ENCODE measurements at regions not wholly inside any gene's neighbourhood (a gene's known extent, or its start where the extent isn't known, plus 50 kb on each side); places are given as distances from the start of the nearest gene placed in this dataset.
A peak's percentile ranks its signal among the peaks of the same experiment; 100 is the strongest.

DNA sequence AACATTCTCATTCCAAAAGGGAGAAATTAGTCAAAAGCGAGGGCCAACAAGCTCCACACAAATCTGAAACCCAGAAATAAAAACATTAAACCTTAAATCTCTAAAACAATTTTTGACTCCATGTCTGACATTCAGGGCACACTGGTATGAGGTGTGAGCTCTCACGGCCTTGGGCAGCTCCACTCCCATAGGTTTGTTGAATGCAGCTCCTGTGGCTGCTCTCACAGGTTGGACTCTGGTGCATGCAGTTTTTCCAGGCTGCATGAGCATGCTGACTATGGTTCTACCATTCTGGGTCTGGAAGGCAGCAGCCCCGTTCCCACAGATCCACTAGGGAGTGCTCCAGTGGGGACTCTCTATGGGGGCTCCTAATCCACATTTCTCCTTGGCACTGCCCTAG, 887.1 kb upstream of the GHITM start:
- DNase-seq (ENCODE audit: low read depth): no peak

DNA sequence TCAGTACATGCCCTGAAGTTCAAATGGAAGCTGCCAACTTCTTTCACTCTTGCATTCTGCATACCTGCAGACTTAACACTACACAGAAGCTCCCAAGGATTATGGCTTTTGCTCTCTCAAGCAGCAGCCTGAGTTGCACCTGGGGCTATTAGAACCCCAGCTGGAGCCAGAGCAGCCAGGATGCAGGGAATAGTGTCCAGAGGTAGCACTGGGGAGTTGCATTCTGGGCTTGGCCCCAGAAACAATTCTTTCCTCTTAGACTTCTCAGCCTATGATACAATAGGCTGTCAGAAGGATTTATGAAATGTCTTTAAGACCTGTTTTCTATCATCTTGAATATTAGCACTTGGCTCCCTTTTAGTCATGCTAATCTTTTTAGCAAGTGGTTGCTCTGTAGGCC, 886.7 kb upstream of the GHITM start:
- no peak for DNase-seq (ENCODE audit: low read depth)

DNA sequence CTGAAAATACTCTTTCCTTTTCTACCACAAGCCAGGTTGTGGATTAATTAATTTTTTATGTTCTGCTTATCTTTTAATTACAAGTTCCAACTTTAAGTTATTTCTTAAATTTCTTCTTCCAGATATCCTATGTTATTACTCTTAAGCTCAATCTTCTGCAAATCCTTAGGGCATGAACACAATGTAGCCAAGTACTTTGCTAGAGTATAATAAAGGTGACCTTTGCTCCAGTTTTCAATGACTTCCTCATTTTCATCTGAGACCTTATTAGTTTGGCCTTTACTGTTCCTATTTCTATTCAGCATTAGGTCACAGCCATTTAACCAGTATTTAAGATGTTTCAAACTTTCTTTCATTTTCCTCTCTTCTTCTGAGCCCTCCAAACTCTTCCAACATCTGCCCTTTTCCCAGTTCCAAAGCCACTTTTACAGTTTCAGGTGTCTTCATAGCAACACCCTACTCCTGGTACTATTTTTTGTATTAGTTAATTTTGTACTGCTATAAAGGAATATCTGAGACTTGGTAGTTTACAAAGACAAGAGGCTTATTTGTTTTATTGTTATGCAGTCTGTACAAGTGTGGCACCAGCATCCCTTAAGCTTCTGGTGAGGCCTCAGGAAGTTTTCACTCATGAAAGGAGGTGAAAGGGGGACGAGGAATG, 886.2 kb upstream of the GHITM start:
- DNase-seq (ENCODE audit: low read depth): no peak

DNA sequence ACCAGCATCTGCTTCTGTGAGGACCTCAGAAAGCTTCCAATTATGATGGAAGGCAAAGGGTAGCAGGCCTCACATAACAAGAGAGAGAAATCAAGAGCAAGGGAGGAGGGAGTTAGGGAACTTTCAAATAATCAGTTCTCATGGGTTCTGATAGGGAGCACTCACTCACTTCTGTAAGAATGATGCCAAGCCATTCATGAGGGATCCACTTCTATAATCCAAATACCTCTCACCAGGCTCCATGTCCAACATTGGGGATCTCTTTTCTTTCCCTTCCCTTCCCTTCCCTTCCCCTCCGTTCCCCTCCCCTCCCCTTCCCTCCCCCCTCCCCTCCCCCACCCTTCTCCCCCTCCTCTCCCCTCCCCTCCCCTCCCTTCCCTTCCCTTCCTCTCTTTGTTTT, 884.6 kb upstream of the GHITM start:
- DNase-seq (ENCODE audit: low read depth): no peak

DNA sequence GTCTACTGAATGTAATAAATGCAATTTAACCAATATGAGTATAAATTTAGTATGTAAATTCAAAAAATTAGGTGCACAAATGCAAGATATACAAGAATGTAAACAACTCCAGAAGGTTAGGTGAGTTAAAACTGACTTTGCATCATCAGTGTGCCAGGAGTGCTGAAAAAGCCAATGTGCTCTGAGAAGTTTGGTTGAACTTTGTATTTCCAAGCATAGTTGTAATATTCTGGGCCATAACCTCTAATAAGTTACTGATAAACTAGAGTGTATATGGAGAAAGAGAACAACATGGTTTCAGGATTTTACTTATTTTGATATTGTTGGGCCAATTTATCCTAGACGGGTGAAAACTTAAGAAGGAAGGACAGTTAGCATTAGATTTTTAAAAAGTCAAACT, 876.9 kb upstream of the GHITM start:
- DNase-seq (ENCODE audit: low read depth): no peak

DNA sequence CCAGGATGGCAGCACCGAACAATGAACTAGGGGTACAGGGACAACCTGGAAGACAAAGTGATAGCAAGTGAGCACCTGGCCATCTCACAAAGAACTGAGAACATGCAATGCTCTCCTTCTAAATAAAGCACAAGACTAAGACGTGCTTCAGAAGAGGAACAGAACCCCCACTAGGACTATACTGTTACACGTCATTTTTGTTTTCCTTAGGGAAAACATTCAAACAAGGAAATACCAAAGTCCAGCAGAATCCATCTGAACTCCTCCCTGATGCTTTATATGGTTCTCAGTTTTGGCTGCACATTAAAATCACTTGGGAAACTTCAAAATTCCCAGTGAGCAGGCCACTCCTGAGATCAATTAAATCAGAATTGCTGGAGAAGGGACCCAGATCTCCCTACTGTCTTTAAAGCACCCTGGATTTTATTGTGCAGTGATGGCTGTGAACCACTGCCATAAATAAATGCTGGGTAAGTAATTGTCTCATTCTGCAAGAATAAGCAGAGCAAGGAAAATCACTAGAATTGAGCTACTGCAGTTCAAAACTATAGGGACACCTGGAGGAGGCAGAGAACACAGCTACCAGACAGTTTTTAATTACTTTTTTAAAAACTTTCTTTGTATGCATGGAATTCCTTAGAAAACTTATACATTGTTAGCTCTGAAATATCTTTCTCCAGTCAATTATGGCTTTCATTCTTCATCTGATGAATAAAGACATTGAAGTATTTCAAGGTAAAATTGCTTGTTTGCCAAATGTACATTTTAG, 866.5 kb upstream of the GHITM start:
- no peak for DNase-seq (ENCODE audit: low read depth)

DNA sequence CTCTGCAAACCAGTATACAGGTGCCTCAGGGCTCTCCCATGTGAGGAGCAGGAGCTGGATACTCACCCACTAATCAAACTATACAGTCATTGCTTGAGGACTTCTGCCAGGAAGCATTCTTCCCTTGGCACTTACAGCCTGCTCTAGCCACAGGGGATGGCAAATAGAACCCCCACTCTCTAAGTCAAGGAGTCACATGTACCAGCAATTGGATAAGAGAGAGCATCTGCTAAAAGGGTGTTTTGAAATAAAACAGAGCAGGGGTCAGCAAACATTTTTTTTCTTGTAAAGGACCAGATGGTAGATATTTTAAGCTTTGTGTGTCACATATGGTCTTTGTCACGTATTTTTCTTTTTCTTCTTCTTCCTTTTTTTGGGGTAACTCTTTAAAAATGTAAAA, 865.2 kb upstream of the GHITM start:
- DNase-seq (ENCODE audit: low read depth): peak; percentile 2

DNA sequence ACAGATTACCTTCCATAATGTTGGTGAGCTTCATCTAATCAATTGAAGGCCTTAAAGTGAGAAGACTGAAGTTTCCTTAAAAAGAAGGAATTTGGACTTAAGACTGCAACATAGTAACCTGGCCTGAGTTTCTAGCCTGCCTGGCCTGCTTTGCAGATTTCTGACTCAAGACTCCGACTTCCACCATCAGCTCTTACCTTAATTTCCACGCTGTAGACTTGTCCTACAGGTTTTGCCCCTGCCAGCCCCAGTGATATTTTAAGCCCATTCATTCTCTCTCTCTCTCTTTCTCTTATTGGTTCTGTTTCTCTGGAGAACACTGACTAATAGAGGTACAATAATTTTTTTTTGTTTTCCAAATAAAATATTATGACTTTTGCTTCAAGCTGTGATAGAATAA, 862.3 kb upstream of the GHITM start:
- DNase-seq (ENCODE audit: low read depth): no peak

DNA sequence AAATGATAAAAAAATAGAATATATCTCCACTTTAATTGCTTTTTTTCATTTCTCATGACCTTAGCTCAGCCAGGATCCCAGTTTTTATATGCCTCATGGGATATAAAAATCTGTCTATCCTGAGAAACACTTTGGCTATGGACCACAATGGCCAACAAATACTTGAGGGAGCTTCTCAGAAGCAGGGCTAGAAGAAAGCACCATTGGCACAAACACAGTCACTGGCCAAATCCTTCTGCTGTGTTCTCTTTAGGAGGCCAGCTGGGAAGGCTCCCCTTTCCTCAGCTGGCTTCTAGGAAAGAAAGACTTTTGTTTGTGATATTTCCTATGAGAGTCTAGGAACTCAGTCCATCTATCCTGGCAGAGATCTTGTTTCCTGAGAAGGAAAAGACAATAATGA, 856.2 kb upstream of the GHITM start:
- no peak for DNase-seq (ENCODE audit: low read depth)

DNA sequence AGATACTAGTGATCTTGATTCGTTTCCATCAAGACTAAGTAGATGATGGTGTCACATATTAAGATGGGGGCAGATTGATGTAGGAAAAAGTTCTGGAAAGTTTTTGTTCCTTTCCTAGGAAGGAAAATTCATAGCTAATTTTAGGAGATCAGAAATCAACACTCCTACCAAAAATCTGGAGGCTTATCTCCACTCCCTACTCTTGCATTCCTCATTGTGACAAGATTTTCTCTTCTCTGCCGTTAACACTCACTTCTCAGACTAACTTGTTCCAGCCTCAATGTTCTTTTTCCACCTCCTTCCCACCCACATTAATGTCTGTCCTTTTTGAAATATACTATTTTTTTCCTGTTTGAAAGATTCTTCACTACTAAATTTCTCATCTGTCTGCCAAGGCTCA, 851.9 kb upstream of the GHITM start:
- no peak for DNase-seq (ENCODE audit: low read depth)

DNA sequence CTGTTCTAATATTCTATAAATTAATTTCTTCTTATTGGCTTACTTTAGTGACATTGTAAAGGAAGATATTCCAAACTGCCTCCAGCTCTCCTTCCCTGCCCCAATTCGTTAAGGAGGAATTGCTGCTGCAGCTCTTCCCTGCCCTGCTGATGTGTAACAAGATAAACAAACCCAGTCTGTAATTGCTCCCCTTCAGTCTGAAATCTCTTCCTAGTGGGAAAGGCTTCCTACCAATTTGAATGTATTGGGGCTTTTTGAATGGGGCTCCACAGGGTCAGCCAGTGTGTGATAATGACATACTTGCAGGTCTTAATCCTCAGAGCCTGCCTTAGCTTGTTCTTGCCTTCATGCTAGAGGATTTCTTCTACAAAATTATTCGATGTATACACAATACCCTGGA, 849.9 kb upstream of the GHITM start:
- DNase-seq (ENCODE audit: low read depth): no peak

DNA sequence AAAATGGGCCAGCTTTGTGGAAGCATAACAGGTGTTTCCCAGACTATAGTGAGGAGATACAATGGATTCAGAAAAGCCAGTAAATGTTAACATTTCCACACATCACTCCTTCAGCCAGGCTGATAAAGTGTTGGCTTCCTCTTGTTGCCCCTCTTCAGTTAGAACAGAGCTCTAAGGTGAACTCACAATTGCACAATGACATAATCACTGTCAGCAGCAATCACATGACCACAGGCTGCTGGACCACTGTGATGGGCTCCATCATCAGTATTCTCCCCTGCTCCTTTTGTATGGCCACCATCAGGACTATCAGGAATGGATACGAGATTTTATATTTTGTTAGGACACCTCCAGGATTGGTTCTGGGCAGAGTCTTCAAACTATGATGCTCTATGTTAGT, 849.4 kb upstream of the GHITM start:
- no peak for DNase-seq (ENCODE audit: low read depth)

DNA sequence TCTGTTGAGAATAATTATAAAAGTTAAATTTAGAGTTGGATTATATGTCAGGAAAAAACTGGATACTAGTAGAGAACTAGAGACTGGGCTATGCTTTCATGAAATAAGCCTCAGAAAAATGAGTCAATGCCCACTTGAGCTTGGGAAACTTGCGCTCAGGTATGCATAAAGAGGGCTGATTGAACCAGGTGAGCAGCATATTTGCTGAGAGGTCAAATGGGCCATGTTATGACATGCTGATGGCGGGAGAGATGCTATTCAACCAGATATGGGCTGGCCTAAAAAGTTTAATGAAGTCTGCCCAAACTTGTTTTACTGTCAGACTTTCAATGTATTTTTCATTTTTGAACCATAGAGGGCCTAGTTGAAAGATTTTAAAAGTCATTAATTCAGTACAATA, 837.6 kb upstream of the GHITM start:
- DNase-seq (ENCODE audit: low read depth): no peak

DNA sequence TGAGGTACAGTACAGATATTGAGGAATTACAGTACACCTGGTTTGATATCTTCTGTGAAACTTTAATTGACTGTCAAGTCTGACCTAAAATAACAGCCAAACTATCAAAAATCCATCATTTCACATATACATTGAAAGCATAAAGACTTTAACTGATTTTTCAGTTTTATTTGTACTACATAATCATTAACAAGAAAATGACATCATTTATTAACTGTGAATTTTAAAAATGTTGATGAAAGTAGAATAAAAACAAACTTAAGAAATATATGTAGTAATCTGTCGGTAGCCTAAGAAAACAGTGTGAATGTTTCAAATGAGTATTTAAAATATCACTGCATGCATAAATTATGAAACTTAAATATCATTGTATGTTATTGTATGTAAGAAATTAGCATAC, 836.7 kb upstream of the GHITM start:
- DNase-seq (ENCODE audit: low read depth): no peak

DNA sequence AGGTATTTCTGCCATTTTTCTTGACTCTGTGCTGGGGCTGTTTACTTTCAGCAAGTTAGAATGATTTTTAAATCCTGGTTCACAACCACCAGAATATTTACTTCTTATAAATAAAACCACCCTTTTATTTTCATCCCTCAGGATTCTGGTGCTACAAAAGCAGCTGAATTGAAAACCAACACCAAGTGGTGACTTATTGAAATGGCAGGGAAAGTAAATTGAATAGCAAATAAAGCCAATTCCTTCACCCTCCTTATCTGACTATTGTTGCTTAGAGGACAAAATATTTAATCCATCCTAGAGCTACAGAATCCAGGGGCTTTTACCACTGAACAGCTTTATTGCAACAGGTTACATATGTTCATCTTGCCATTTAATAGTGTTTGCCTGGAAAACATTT, 828.6 kb upstream of the GHITM start:
- DNase-seq (ENCODE audit: low read depth): no peak

DNA sequence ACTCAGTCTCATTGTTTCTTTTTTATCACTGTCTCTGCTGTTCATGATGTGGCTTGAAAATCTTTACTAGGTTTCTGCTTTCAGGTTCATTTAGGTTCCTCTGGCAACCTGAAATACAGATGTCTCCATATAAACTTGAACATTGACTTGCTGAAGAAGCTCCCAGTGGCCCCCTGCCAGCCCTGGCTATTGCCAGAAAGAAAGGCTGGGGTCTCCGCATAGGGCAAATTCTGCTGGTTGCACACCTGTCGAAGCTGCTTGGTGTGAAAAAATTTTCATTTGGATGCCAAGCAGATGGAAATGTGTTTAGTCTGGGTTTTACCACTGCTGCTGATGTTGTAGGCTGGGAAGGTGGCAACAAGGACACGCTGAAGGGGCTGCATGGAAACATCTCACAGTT, 826.7 kb upstream of the GHITM start:
- no peak for DNase-seq (ENCODE audit: low read depth)

DNA sequence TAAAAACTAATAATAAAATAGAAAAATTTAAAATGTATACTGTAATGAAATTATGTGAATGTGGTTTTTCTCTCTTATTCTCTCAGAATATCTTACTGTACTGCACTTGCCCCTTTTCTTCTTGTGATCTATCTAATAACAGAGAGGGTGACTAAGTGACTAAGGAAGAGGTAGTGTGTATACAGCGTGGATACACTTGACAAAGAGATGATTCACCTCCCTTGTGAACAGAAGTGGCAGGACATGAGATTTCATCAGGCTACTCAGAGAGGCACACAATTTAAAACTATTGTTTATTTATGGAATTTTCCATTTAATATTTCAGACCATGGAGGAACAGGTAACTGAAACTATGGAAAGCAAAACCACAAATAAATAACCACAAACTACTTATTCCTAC, 806.6 kb upstream of the GHITM start:
- no peak for DNase-seq (ENCODE audit: low read depth)

DNA sequence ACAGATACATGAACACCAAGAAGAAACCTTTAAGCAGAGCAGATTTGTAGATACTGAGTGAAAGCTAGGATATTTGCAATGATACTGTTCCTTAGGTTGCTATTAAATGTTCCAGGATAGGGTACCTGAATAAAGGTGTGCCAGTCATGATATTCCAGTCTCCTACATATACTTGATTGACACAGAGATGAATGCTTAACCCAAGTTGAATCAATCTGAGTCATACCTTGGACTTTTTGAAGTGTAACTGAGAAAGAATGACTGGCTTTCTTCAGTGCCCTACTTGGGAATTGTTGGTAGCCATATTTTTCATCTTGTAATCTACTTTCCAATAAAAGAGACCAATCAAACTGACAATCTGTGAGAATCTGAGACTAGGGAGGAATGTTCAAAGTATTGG, 805.7 kb upstream of the GHITM start:
- DNase-seq (ENCODE audit: low read depth): no peak

DNA sequence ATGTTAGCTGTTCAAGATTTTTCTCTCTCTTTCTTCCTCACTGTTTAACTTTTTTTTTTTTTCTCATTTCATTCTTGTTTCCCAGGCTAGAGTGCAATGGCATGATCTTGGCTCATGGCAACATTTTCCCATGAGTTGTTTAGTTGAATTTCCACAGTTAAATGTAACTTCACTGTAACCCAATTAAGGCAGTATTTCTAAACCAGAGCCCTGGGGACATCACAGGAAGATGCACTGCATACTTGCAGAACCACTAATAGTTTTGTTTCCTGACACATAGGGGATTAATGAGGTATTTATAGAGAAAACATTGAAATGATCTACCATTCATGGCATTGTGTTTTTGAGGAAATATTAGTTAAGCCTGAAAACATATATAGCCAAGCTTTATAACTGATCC, 795.6 kb upstream of the GHITM start:
- no peak for DNase-seq (ENCODE audit: low read depth)

DNA sequence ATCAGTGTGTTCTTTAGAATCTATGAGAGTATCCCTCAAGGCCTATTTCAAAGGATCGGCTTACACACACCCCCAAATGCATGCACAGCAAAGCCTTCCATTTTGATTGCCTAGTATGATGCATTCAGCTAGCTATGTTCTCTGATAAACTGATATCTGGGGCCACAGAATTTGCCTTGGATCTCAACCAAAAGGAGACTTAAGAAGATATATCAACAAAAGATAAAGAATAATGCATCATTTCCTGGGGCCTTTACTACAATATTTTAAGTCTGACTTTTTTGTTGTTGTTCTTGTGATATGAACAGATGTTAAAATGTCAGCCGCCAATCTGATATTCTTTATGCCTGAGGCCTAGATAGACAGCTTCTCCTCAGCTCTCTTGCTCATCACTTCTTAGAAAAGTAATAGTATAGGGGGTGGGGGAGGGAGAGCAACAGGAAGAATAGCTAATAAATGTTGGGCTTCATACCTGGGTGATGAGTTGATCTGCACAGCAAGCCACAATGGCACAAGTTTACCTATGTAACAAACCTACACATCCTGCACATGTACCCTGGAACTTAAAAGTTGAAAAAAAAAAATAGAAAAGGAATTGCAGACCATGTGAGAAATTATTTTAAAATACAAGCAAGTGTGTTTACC, 792.9 kb upstream of the GHITM start:
- DNase-seq (ENCODE audit: low read depth): no peak

DNA sequence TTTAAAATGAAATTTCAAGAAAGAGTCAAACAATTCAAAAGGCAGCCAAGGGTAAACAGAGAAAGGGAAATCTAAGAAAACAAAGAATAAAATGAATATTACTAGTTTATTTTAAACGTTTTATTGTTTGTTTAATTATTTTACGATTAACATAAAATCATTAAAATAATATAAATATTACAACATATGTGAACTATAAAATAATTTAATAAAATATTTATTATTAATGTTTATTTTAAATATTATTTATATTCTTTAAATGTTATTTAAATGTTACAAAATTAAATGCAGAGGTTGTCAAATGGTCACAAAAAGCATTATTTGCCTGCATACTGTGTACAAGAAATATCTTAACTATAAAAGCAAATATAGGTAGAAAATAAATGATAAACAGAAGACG, 786.7 kb upstream of the GHITM start:
- DNase-seq (ENCODE audit: low read depth): no peak

DNA sequence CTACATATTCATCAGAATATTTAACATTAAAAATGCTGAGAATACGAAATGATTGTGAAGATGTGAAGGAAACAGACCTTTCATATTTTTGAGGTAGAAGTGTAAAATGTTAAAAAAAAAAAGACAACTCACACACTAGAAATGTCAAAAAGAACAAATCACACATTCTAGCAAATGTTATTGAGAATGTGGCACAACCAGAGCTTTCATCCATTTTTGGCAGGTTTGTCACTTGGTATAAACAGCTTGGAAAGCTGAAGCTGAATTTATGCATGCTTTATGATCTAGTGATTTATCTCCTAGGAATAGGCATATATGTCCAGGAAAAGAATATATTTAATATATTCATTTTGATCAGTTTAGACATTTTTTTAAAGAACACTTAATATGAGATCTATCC, 784.9 kb upstream of the GHITM start:
- DNase-seq (ENCODE audit: low read depth): no peak

DNA sequence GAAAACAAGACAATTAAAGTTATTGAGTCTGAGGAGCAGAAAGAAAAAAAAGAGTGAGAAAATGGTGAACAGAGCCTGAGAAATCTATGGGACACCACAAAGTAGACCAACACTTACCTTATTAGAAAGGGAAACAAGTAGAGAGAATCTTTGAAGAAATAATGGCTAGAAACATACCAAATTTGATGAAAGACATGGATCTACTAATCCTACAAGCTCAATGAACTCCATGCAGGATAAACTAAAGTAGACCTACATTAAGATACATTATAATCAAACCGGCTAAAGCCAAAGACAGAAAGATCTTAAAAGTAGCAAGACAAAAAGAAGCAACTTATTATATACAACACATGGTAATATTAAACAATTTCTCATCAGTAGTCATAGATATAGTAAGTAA, 782.3 kb upstream of the GHITM start:
- DNase-seq (ENCODE audit: low read depth): no peak
